ENCODE measurements at regions not wholly inside any gene's neighbourhood (a gene's known extent, or its start where the extent isn't known, plus 50 kb on each side); places are given as distances from the start of the nearest gene placed in this dataset.

GRCh38 chr5:56715986-56716385 is 99.4 kb upstream of the MAP3K1 start:
- WGBS = 63% methylated on average over 3 of the region's 3 CpGs
- peaks cover 20% of the 10 kb centered on the region for H3K4me1 ChIP-seq

GRCh38 chr5:56712895-56713591 is 102.3 kb upstream of the MAP3K1 start:
- DNase-seq (ENCODE audit: low spot score in 2 of 2) = no peak
- peaks cover 15% of the 10 kb centered on the region for H3K4me1 ChIP-seq
- no peak overlapping the region for H3K27ac ChIP-seq
- no peaks in the 10 kb centered on the region for H3K36me3 ChIP-seq
- H3K4me3 ChIP-seq = no peak overlapping the region
- WGBS = 78% methylated on average over 5 of the region's 5 CpGs
- TF ChIP-seq EP300 (IDR thresholded peaks at IDR 0.05) = no peak
- no peak for TF ChIP-seq CTCF (IDR thresholded peaks at IDR 0.05)
- no peak for TF ChIP-seq POLR2A (IDR thresholded peaks at IDR 0.05)
- no peak for TF ChIP-seq POLR2AphosphoS5 (IDR thresholded peaks at IDR 0.05)
- no peaks in the 10 kb centered on the region for H3K9me3 ChIP-seq
- H3K27me3 ChIP-seq = no peaks in the 10 kb centered on the region

More at GRCh38 chr5:56715986-56716385, 99.4 kb upstream of the MAP3K1 start:
- no peaks in the 10 kb centered on the region for H3K9me3 ChIP-seq
- no peaks in the 10 kb centered on the region for H3K27me3 ChIP-seq
- no peak for DNase-seq (ENCODE audit: low spot score in 2 of 2)
- H3K27ac ChIP-seq = no peak overlapping the region
- no peaks in the 10 kb centered on the region for H3K36me3 ChIP-seq
- H3K4me3 ChIP-seq = no peak overlapping the region
- TF ChIP-seq EP300 (IDR thresholded peaks at IDR 0.05) (no peak), POLR2AphosphoS5 (IDR thresholded peaks at IDR 0.05) (no peak), POLR2A (IDR thresholded peaks at IDR 0.05) (no peak), CTCF (IDR thresholded peaks at IDR 0.05) (no peak)

- DNase-seq (ENCODE audit: low spot score in 2 of 2) = no peak
These were observed 104.3 kb upstream of the MAP3K1 start for GRCh38 chr5:56710826-56711590.

GRCh38 chr5:56706504-56706903 is 108.8 kb upstream of the MAP3K1 start:
- Histone ChIP-seq H3K36me3 (no peaks in the 10 kb centered on the region), H3K4me3 (no peak overlapping the region), H3K9me3 (no peaks in the 10 kb centered on the region), H3K27me3 (no peaks in the 10 kb centered on the region), H3K27ac (no peak overlapping the region), H3K4me1 (no peaks in the 10 kb centered on the region)
- no peak for TF ChIP-seq EP300 (IDR thresholded peaks at IDR 0.05)
- no peak for TF ChIP-seq POLR2AphosphoS5 (IDR thresholded peaks at IDR 0.05)
- TF ChIP-seq POLR2A (IDR thresholded peaks at IDR 0.05) = no peak
- no peak for TF ChIP-seq CTCF (IDR thresholded peaks at IDR 0.05)
- WGBS = 91% methylated on average over 3 of the region's 3 CpGs
- no peak for DNase-seq (ENCODE audit: low spot score in 2 of 2)

More at GRCh38 chr5:56710826-56711590, 104.3 kb upstream of the MAP3K1 start:
- 68% methylated on average over 3 of the region's 3 CpGs for WGBS
- Histone ChIP-seq H3K9me3 (no peaks in the 10 kb centered on the region), H3K27me3 (no peaks in the 10 kb centered on the region), H3K4me3 (no peak overlapping the region), H3K27ac (no peak overlapping the region), H3K4me1 (no peaks in the 10 kb centered on the region), H3K36me3 (no peaks in the 10 kb centered on the region)
- no peak for TF ChIP-seq EP300 (IDR thresholded peaks at IDR 0.05)
- TF ChIP-seq CTCF (IDR thresholded peaks at IDR 0.05) = no peak
- no peak for TF ChIP-seq POLR2A (IDR thresholded peaks at IDR 0.05)
- TF ChIP-seq POLR2AphosphoS5 (IDR thresholded peaks at IDR 0.05) = no peak

GRCh38 chr5:56705217-56705616 is 110.1 kb upstream of the MAP3K1 start:
- Histone ChIP-seq H3K4me1 (no peaks in the 10 kb centered on the region), H3K27ac (no peak overlapping the region), H3K9me3 (no peaks in the 10 kb centered on the region), H3K4me3 (no peak overlapping the region), H3K36me3 (no peaks in the 10 kb centered on the region), H3K27me3 (no peaks in the 10 kb centered on the region)
- no peak for TF ChIP-seq CTCF (IDR thresholded peaks at IDR 0.05)
- TF ChIP-seq POLR2AphosphoS5 (IDR thresholded peaks at IDR 0.05) = no peak
- TF ChIP-seq EP300 (IDR thresholded peaks at IDR 0.05) = no peak
- WGBS = 83% methylated on average over 5 of the region's 5 CpGs
- DNase-seq (ENCODE audit: low spot score in 2 of 2) = no peak

All from suprapubic skin (tissue), 4 donors.